ENCODE measurements at regions not wholly inside any gene's neighbourhood (a gene's known extent, or its start where the extent isn't known, plus 50 kb on each side); places are given as distances from the start of the nearest gene placed in this dataset.
A peak's percentile ranks its signal among the peaks of the same experiment; 100 is the strongest.

- Histone ChIP-seq H3K4me1 (ENCODE audit: control insufficient read depth in 1 of 2, insufficient read depth in 2 of 2, low read length in 2 of 2) (no peaks in the 10 kb centered on the region), H3K4me3 (ENCODE audit: low read depth, low read length) (no peak overlapping the region), H4K91ac (ENCODE audit: low read depth, low read length) (no peak overlapping the region), H2AK5ac (ENCODE audit: low read length) (no peak overlapping the region), H3K9me3 (ENCODE audit: insufficient read depth, low read depth, low read length) (no peaks in the 10 kb centered on the region), H3K27me3 (ENCODE audit: insufficient read depth, low read length) (no peaks in the 10 kb centered on the region), H4K12ac (ENCODE audit: low read depth, low read length) (no peak overlapping the region), H3K79me2 (ENCODE audit: control insufficient read depth, insufficient read depth, low read length, poor library complexity) (no peaks in the 10 kb centered on the region), H3K4me2 (ENCODE audit: low read length) (no peak overlapping the region), H3K18ac (ENCODE audit: low read length) (no peak overlapping the region), H2BK5ac (ENCODE audit: low read depth, low read length, poor library complexity) (no peak overlapping the region), H3K36me3 (ENCODE audit: control insufficient read depth in 1 of 2, insufficient read depth in 2 of 2, low read length in 2 of 2) (no peaks in the 10 kb centered on the region), H3K9ac (ENCODE audit: low read length) (no peak overlapping the region), H4K8ac (ENCODE audit: low read depth, low read length) (no peak overlapping the region), H3K14ac (ENCODE audit: low read length) (no peak overlapping the region), H2BK12ac (ENCODE audit: low read length) (no peak overlapping the region), H3K23ac (ENCODE audit: low read length) (no peak overlapping the region), H2BK120ac (ENCODE audit: insufficient read depth, low read length, poor library complexity) (no peak overlapping the region), H3K4ac (ENCODE audit: low read depth, low read length) (no peak overlapping the region), H2AFZ (ENCODE audit: insufficient read depth, low read length, poor library complexity) (no peak overlapping the region), H3K27ac (ENCODE audit: low read depth, low read length) (no peak overlapping the region), H3K79me1 (ENCODE audit: low read length) (no peaks in the 10 kb centered on the region)
- DNase-seq, result no peak
- no CpG with 5 or more reads among the region's 1 CpG for WGBS (ENCODE audit: extremely low coverage, insufficient coverage, insufficient read length)
Observed at GRCh38 chr11:112418438-112418837, 157.8 kb upstream of the PLET1 start.

GRCh38 chr11:112421879-112422278 lies 161.2 kb upstream of the PLET1 start:
- Histone ChIP-seq H3K79me2 (ENCODE audit: control insufficient read depth, insufficient read depth, low read length, poor library complexity) (no peaks in the 10 kb centered on the region), H2AFZ (ENCODE audit: insufficient read depth, low read length, poor library complexity) (no peak overlapping the region), H2BK12ac (ENCODE audit: low read length) (no peak overlapping the region), H3K18ac (ENCODE audit: low read length) (no peak overlapping the region), H3K4ac (ENCODE audit: low read depth, low read length) (no peak overlapping the region), H3K79me1 (ENCODE audit: low read length) (no peaks in the 10 kb centered on the region), H3K36me3 (ENCODE audit: control insufficient read depth in 1 of 2, insufficient read depth in 2 of 2, low read length in 2 of 2) (no peaks in the 10 kb centered on the region), H3K27me3 (ENCODE audit: insufficient read depth, low read length) (no peaks in the 10 kb centered on the region), H3K4me1 (ENCODE audit: control insufficient read depth in 1 of 2, insufficient read depth in 2 of 2, low read length in 2 of 2) (no peaks in the 10 kb centered on the region), H2BK5ac (ENCODE audit: low read depth, low read length, poor library complexity) (no peak overlapping the region), H4K8ac (ENCODE audit: low read depth, low read length) (no peak overlapping the region), H3K4me3 (ENCODE audit: low read depth, low read length) (no peak overlapping the region), H3K9ac (ENCODE audit: low read length) (no peak overlapping the region), H3K27ac (ENCODE audit: low read depth, low read length) (no peak overlapping the region), H3K14ac (ENCODE audit: low read length) (no peak overlapping the region), H4K91ac (ENCODE audit: low read depth, low read length) (no peak overlapping the region), H3K9me3 (ENCODE audit: insufficient read depth, low read depth, low read length) (peaks cover 2% of the 10 kb centered on the region), H2BK120ac (ENCODE audit: insufficient read depth, low read length, poor library complexity) (no peak overlapping the region), H4K12ac (ENCODE audit: low read depth, low read length) (no peak overlapping the region), H3K4me2 (ENCODE audit: low read length) (no peak overlapping the region), H2AK5ac (ENCODE audit: low read length) (no peak overlapping the region), H3K23ac (ENCODE audit: low read length) (no peak overlapping the region)
- no peak for DNase-seq
- WGBS (ENCODE audit: extremely low coverage, insufficient coverage, insufficient read length), result no CpG with 5 or more reads among the region's 4 CpGs

- Histone ChIP-seq H3K4me3 (ENCODE audit: low read depth, low read length) (no peak overlapping the region), H2AK5ac (ENCODE audit: low read length) (no peak overlapping the region), H2BK5ac (ENCODE audit: low read depth, low read length, poor library complexity) (no peak overlapping the region), H3K36me3 (ENCODE audit: control insufficient read depth in 1 of 2, insufficient read depth in 2 of 2, low read length in 2 of 2) (no peaks in the 10 kb centered on the region), H3K14ac (ENCODE audit: low read length) (no peak overlapping the region), H4K12ac (ENCODE audit: low read depth, low read length) (no peak overlapping the region), H2BK120ac (ENCODE audit: insufficient read depth, low read length, poor library complexity) (no peak overlapping the region), H3K27ac (ENCODE audit: low read depth, low read length) (no peak overlapping the region), H3K27me3 (ENCODE audit: insufficient read depth, low read length) (no peaks in the 10 kb centered on the region), H4K91ac (ENCODE audit: low read depth, low read length) (no peak overlapping the region), H4K8ac (ENCODE audit: low read depth, low read length) (no peak overlapping the region), H3K18ac (ENCODE audit: low read length) (no peak overlapping the region), H3K79me1 (ENCODE audit: low read length) (no peaks in the 10 kb centered on the region), H3K4me1 (ENCODE audit: control insufficient read depth in 1 of 2, insufficient read depth in 2 of 2, low read length in 2 of 2) (no peaks in the 10 kb centered on the region), H2AFZ (ENCODE audit: insufficient read depth, low read length, poor library complexity) (no peak overlapping the region), H3K4ac (ENCODE audit: low read depth, low read length) (no peak overlapping the region), H3K79me2 (ENCODE audit: control insufficient read depth, insufficient read depth, low read length, poor library complexity) (no peaks in the 10 kb centered on the region), H2BK12ac (ENCODE audit: low read length) (no peak overlapping the region), H3K9me3 (ENCODE audit: insufficient read depth, low read depth, low read length) (peaks cover 2% of the 10 kb centered on the region), H3K4me2 (ENCODE audit: low read length) (no peak overlapping the region), H3K23ac (ENCODE audit: low read length) (no peak overlapping the region), H3K9ac (ENCODE audit: low read length) (no peak overlapping the region)
- DNase-seq, result no peak
- no CpG with 5 or more reads among the region's 5 CpGs for WGBS (ENCODE audit: extremely low coverage, insufficient coverage, insufficient read length)
Observed at GRCh38 chr11:112425121-112425520, 164.5 kb upstream of the PLET1 start.

- no peak overlapping the region for H4K91ac ChIP-seq (ENCODE audit: low read depth, low read length)
- H3K4ac ChIP-seq (ENCODE audit: low read depth, low read length), result no peak overlapping the region
- H3K27me3 ChIP-seq (ENCODE audit: insufficient read depth, low read length), result no peaks in the 10 kb centered on the region
- no peak overlapping the region for H3K27ac ChIP-seq (ENCODE audit: low read depth, low read length)
- no peaks in the 10 kb centered on the region for H3K9me3 ChIP-seq (ENCODE audit: insufficient read depth, low read depth, low read length)
- H3K18ac ChIP-seq (ENCODE audit: low read length), result no peak overlapping the region
- DNase-seq, result peak; percentile 78 to 93
- H2BK12ac ChIP-seq (ENCODE audit: low read length), result no peak overlapping the region
- H4K12ac ChIP-seq (ENCODE audit: low read depth, low read length), result no peak overlapping the region
- H2AFZ ChIP-seq (ENCODE audit: insufficient read depth, low read length, poor library complexity), result no peak overlapping the region
- no peak overlapping the region for H4K8ac ChIP-seq (ENCODE audit: low read depth, low read length)
- H2BK120ac ChIP-seq (ENCODE audit: insufficient read depth, low read length, poor library complexity), result no peak overlapping the region
- H3K9ac ChIP-seq (ENCODE audit: low read length), result no peak overlapping the region
- H3K14ac ChIP-seq (ENCODE audit: low read length), result no peak overlapping the region
- H3K79me2 ChIP-seq (ENCODE audit: control insufficient read depth, insufficient read depth, low read length, poor library complexity), result no peaks in the 10 kb centered on the region
- H3K36me3 ChIP-seq (ENCODE audit: control insufficient read depth in 1 of 2, insufficient read depth in 2 of 2, low read length in 2 of 2), result no peaks in the 10 kb centered on the region
- H2BK5ac ChIP-seq (ENCODE audit: low read depth, low read length, poor library complexity), result no peak overlapping the region
- no peak overlapping the region for H3K4me2 ChIP-seq (ENCODE audit: low read length)
- H3K79me1 ChIP-seq (ENCODE audit: low read length), result no peaks in the 10 kb centered on the region
- H3K4me3 ChIP-seq (ENCODE audit: low read depth, low read length), result no peak overlapping the region
- no peak overlapping the region for H2AK5ac ChIP-seq (ENCODE audit: low read length)
- no CpG with 5 or more reads among the region's 2 CpGs for WGBS (ENCODE audit: extremely low coverage, insufficient coverage, insufficient read length)
- no peak overlapping the region for H3K23ac ChIP-seq (ENCODE audit: low read length)
- H3K4me1 ChIP-seq (ENCODE audit: control insufficient read depth in 1 of 2, insufficient read depth in 2 of 2, low read length in 2 of 2), result no peaks in the 10 kb centered on the region
Observed at GRCh38 chr11:112437096-112437495, 176.4 kb upstream of the PLET1 start.

Data from trophoblast cell (in vitro differentiated cells and primary cell).